Neural crest cell (in vitro differentiated cells): ENCODE measurements at regions not wholly inside any gene's neighbourhood (a gene's known extent, or its start where the extent isn't known, plus 50 kb on each side); places are given as distances from the start of the nearest gene placed in this dataset.

Experiments
- DNase-seq: peaks from one replicate; pipeline ENCODE4 v3.0.0; 2021; ENCODE audit warnings: low read depth, mixed read lengths, low spot score
- H3K27ac Mint-ChIP-seq: one replicate; pipeline ENCODE4 v1.8.0; 2021; ENCODE audit warnings: mild to moderate bottlenecking, mixed read lengths; ENCODE audit not compliant: unreplicated experiment
- H3K27me3 Mint-ChIP-seq: 2 replicates; pipeline ENCODE4 v1.8.0; 2021; ENCODE audit warnings: low read depth, mild to moderate bottlenecking, mixed read lengths
- H3K36me3 Mint-ChIP-seq: 2 replicates; pipeline ENCODE4 v1.8.0; 2021; ENCODE audit warnings: low read depth, mild to moderate bottlenecking, mixed read lengths
- H3K4me1 Mint-ChIP-seq: 2 replicates; pipeline ENCODE4 v1.8.0; 2021; ENCODE audit warnings: mixed read lengths
- H3K4me3 Mint-ChIP-seq: one replicate; pipeline ENCODE4 v1.8.0; 2021; ENCODE audit warnings: mild to moderate bottlenecking, mixed read lengths
- H3K9me3 Mint-ChIP-seq: 2 replicates; pipeline ENCODE4 v1.8.0; 2021; ENCODE audit warnings: mixed read lengths
- CTCF ChIP-seq: fragments of 200-600 bp; sonication (generic); conservative IDR thresholded peaks from 2 replicates; pipeline ENCODE4 v1.5.0; 2021; ENCODE audit warnings: antibody characterized with exemption, mild to moderate bottlenecking

GRCh38 chr2:146677280-146677679, 1167.5 kb upstream of the ACVR2A start:
- Mint-ChIP-seq H3K36me3 (no peaks in the 10 kb centered on the region), H3K27ac (no peak overlapping the region), H3K4me3 (no peak overlapping the region), H3K27me3 (no peaks in the 10 kb centered on the region), H3K9me3 (no peaks in the 10 kb centered on the region), H3K4me1 (peaks cover 10% of the 10 kb centered on the region)
- TF ChIP-seq CTCF: no peak
- DNase-seq: no peak

- Mint-ChIP-seq H3K4me3 (no peak overlapping the region), H3K27me3 (no peaks in the 10 kb centered on the region), H3K9me3 (no peaks in the 10 kb centered on the region), H3K36me3 (no peaks in the 10 kb centered on the region), H3K27ac (no peak overlapping the region), H3K4me1 (no peaks in the 10 kb centered on the region)
- no peak for DNase-seq
- TF ChIP-seq CTCF: no peak
Measured at GRCh38 chr2:146669735-146670134, 1175.1 kb upstream of the ACVR2A start.

DNA sequence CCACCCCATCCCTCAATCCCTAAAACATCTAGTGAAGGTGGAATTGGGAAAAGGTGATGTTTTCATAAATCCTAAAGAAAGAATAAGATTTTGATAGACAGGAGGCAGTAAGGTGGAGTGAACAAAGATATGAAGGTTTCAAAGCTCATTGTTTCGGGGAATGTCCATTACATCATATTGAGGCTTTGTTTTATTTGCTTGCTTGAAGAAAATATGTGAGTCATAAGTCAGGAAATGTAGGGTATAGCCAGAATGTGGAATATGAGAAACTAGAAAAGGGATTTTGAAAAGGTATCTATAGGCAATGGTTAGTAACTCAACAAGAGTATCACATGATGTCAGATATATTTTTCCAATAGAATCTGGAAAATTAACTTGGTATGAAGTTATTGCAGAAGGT, 1178.5 kb upstream of the ACVR2A start:
- no peak for TF ChIP-seq CTCF
- no peaks in the 10 kb centered on the region for H3K36me3 Mint-ChIP-seq
- H3K9me3 Mint-ChIP-seq: no peaks in the 10 kb centered on the region
- no peak overlapping the region for H3K4me3 Mint-ChIP-seq
- H3K27ac Mint-ChIP-seq: no peak overlapping the region
- no peaks in the 10 kb centered on the region for H3K27me3 Mint-ChIP-seq
- H3K4me1 Mint-ChIP-seq: peaks cover 4% of the 10 kb centered on the region
- DNase-seq: no peak

GRCh38 chr2:146665800-146666199, 1179.0 kb upstream of the ACVR2A start:
- DNase-seq: no peak
- H3K4me1 Mint-ChIP-seq: peaks cover 9% of the 10 kb centered on the region
- H3K36me3 Mint-ChIP-seq: no peaks in the 10 kb centered on the region
- H3K27me3 Mint-ChIP-seq: no peaks in the 10 kb centered on the region
- no peak overlapping the region for H3K4me3 Mint-ChIP-seq
- no peak overlapping the region for H3K27ac Mint-ChIP-seq
- TF ChIP-seq CTCF: no peak
- no peaks in the 10 kb centered on the region for H3K9me3 Mint-ChIP-seq

- H3K9me3 Mint-ChIP-seq: peaks cover 6% of the 10 kb centered on the region
- H3K4me3 Mint-ChIP-seq: no peak overlapping the region
- H3K27ac Mint-ChIP-seq: no peak overlapping the region
- TF ChIP-seq CTCF: peak; percentile 84
- H3K4me1 Mint-ChIP-seq: peaks cover 10% of the 10 kb centered on the region
- H3K27me3 Mint-ChIP-seq: no peaks in the 10 kb centered on the region
- DNase-seq: no peak
- H3K36me3 Mint-ChIP-seq: peaks cover 2% of the 10 kb centered on the region
Measured at GRCh38 chr2:146661473-146662096, 1183.2 kb upstream of the ACVR2A start.
